HG03521 (cell line): ENCODE measurements at regions not wholly inside any gene's neighbourhood (a gene's known extent, or its start where the extent isn't known, plus 50 kb on each side); places are given as distances from the start of the nearest gene placed in this dataset.

ENCODE experiments used
- ATAC-seq: cut with Tn5 transposase; IDR thresholded peaks from one replicate; pipeline ENCODE4 v1.9.1; 2021; ENCODE audit warnings: mild to moderate bottlenecking, moderate library complexity; ENCODE audit not compliant: unreplicated experiment

GRCh38 chr1:214823311-214824117, 220.5 kb downstream of the CENPF start:
- ATAC-seq = no peak

DNA sequence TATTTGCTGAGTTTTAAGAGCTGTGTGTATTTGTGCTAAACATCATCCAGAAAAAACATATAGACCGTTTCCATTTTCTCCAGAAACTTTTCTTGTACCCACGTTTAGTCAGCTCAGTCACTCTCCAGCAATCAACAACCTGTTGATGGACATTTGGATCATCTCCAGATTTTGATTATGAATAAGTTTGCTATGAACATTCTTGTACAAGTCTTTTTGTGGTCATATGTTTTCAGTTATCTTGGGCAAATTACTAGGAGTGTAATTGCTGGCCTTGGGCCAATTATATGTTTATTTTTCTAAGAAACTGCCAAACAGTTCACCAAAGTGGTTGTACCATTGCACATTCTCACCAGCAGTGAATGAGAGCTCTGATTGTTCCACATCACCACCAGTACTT, 221.8 kb downstream of the CENPF start:
- no peak for ATAC-seq

DNA sequence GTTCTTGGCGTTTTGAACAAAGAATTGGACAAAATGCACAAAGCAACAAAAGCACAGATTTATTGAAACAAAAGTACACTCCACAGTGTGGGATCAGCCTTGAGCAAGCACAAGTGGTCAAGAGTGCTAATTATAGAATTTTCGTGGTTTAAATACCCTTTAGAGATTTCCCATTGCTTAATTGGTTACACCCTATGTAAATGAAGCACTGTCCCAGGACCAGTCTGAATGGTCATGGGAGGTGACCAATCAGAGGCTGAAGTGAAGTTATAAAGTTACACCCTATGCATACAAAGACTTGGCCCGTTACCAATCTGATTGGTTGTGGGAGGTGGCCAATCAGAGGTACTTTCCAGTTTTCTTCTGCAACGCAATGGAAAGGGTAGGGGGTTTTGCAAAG, 223.6 kb downstream of the CENPF start:
- no peak for ATAC-seq

DNA sequence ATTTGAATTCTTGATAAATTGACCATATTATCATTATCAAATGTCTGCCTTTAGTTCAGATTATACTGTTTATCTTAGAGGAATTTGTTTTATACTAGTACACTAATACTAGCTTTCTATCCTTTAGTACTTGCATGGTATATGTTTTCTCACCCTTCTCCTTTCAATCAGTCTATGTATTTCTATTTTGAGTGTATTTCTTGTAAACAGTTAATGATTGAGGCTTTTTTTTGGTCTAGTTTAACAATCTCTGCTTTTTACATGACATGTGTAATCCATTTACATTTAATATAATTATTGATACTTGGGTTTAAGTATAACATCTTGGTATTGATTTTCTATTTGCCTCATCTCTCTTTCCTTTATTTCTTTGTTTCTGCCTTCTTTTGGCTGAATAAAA, 224.9 kb downstream of the CENPF start:
- ATAC-seq = no peak

DNA sequence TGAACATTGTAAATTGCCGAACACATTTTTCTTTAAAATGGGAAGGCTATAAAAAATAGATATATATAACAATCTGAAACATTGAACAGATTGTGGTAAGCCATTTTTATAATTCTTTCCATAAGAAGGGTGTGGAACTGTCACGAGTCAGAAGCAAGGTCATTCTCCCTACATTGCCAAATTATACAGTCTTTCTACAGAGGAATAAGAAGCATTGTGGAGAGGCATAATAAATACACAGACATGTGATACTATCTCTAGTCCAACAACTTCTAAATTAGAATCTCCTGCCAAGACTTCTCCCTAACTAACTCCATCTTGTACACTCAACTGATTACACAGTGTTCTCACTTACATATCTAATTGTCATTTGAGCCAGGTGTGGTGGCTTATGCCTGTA, 227.9 kb downstream of the CENPF start:
- no peak for ATAC-seq

- ATAC-seq = no peak
Measured at GRCh38 chr1:214831956-214832355, 229.0 kb downstream of the CENPF start.

GRCh38 chr1:214833178-214833756, 230.3 kb downstream of the CENPF start:
- no peak for ATAC-seq

- no peak for ATAC-seq
Measured at GRCh38 chr1:214837376-214837775, 234.4 kb downstream of the CENPF start.

GRCh38 chr1:214838351-214838750, 235.4 kb downstream of the CENPF start:
- ATAC-seq = no peak

GRCh38 chr1:214840356-214840755, 237.4 kb downstream of the CENPF start:
- ATAC-seq = no peak

GRCh38 chr1:214842856-214843255, 239.7 kb upstream of the KCNK2 start:
- ATAC-seq = no peak

- no peak for ATAC-seq
Measured at GRCh38 chr1:214843281-214843680, 239.3 kb upstream of the KCNK2 start.

DNA sequence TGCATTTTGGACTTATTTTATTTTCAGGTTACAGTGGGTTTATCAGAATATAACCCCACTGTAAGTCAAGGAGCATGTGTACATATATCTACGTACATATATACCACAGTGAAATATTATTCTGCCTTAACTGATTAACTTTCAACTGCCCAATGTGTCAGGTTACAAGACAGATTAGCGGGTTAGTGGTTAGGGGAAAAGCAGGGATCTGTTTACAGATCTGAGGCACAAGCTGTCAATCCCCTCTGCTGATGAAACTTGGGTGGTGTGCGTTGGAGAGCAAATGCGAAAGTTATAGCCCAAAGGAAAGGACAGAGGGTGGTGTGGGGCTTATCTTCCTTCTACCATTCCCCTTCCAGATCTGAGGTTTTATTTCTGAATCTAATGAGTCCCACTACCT, 238.2 kb upstream of the KCNK2 start:
- ATAC-seq = no peak

DNA sequence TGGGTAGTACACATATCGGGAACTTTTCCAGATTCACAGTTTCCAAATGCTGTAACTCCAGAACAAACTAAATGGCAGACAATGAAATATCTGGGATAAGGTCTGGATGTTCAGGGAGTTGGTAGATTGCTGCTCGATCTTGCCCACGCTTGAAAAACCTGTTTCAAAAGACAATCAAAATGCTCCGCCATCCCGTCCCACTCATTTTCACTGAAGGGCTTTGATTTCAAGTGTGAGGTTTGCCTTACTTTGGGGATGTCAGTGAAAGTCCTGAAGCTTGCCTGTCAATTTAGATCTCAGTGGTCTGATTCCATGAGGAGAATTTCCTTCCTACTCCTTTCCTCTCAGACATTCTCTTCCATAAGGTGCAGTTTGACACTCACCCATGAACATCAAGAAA, 236.3 kb upstream of the KCNK2 start:
- ATAC-seq = no peak

- no peak for ATAC-seq
Measured at GRCh38 chr1:214847071-214847810, 235.3 kb upstream of the KCNK2 start.

DNA sequence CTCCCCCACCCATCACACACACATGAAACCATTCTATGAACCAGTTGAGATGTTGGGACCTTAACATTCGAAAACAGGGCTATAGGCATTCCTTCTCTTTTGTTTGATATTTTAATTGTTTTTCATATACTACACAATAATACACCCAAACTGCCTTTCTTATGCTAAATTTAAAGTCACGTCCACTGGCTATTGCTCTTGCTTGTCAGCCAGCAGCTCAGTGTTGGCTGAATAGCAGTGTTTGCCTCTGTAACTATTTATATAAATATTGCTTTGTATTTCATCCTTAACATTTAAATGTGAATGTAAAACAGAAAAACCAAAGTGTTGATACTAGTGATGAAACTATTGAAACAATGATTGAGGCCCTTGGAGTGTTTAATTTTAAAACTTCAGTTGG, 234.4 kb upstream of the KCNK2 start:
- ATAC-seq = no peak

DNA sequence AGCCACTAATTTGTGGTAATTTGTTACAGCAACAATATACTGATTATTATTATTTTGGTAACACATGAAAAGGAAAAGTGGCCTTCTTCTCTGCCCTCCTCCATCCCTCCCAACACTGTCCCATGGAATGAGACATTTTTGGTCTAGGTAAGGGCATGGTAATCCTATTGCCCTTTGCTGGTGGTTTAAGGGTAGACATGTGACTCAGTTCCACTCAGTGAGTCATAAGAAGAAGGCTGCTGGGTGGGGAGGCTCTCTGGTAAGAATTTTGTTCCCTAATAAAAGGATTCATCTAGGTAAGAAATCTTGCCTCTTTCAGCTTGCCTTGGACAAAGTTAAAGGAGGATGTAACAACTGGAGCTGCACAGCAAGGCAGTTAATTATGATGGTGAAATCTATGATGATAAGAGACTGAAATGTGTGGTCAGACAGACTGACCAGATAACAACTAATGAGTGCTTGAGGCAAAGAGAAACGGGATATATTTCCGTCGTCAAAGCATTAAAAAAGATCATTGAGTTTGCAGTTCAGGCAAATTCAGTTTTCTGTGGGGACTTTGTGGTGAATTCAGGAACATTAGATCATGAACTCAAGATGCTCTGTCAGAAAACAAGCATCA, 232.0 kb upstream of the KCNK2 start:
- ATAC-seq = no peak

- no peak for ATAC-seq
Measured at GRCh38 chr1:214853340-214853739, 229.2 kb upstream of the KCNK2 start.

DNA sequence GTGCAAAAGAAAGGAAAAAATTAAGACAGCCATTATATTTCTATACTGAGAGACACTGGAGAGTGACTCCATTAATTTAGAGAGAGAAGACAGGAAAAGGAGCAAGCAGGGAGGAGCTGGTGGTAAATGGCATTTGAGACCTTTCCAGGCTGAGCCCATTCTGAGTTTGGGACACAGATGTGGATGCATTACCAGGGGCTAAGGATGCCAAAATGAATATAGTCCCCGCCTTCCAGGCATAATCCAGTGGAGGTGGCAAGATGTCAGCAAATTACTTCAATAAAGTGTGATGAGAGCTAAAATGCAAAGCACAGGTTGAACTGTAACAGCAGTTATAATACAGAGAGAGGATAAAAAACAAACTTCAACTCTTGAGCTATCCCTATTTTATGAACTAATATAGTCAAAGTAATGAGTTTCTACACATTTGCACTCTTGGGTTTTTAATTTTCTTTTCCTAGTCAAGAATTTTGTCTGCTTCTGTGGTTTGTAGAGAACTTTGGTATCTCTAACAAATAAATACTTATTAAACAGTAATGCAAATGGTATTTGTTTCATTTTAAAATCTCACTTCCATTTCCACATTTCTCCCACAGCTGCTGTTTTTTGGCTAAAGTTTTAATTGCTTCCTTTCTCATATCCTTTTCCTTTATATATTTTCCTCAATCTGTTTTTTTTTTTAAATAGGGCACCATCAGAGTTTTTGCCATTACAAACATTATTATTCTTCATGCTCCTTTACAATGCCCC, 228.2 kb upstream of the KCNK2 start:
- no peak for ATAC-seq

DNA sequence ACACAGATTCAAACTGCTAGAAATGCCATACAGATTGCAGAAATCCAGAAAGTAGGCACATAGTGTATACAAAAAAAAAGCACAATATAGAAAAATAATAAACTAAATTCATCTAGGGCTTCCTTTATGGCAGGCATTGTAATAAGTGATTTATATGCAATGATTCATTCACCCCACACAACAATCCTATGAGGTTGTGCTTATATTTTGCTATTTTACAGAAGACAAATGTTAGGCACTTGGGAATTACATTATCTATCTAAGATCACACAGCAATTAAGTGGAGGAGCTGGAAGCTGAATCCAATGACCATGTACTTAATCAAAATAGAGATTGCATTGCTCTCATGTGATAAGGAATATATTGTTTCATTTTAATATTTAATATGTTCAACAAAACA, 225.7 kb upstream of the KCNK2 start:
- ATAC-seq = no peak

DNA sequence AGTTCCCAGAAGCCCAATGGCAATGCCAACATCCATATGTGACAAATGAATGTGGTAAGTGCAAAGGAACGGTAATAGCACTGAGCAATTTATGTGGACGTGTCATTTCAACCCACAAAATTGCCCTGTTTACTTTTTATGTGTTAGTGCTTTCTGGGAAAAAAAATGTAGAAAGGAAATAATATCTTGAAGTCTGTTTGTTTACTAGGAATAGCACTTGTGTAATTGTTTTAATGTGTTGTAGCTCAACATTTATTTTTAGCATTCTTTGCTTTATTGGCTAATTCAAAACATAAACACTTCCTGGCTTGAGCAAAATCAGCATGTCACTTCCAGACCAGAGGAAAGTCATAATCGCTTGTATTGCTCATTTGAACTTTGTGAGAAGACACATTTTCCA, 224.8 kb upstream of the KCNK2 start:
- ATAC-seq = no peak
